ENCODE measurements at regions not wholly inside any gene's neighbourhood (a gene's known extent, or its start where the extent isn't known, plus 50 kb on each side); places are given as distances from the start of the nearest gene placed in this dataset.
"Not testable (repeated sequence)": the region's sequence is repeated elsewhere in the genome, so short reads cannot be mapped to it uniquely, and the experiment has no call there.

DNA sequence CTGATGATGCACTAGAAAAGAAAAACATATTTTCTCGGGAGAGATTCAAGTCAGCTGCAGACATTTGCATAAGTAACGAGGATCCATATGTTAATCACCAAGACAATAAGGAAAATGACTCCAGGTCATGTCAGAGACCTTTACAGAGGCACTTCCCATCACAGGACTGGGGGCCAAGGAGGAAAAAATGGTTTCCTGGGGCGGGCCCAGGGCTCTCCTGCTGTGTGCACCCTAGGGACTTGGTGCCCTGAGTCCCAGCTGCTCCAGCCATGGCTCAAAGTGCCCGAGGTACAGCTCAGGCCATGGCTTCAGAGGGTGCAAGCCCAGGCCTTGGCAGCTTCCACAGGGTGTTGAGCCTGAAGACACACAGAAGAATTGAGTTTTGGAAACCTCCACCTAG lies 415.4 kb upstream of the FRG1 start:
- Histone ChIP-seq H3K36me3 (no peaks in the 10 kb centered on the region), H3K27me3 (no peaks in the 10 kb centered on the region), H3K27ac (no peak overlapping the region), H3K4me1 (no peaks in the 10 kb centered on the region), H3K9me3 (peaks cover 0 to 34% (median 0%) of the 10 kb centered on the region in 3 donors), H3K4me3 (no peak overlapping the region)
- 61 to 80% methylated on average over 1 to 2 of the region's 4 CpGs for WGBS, 2 donors (ENCODE audit: low coverage in 1 of 2)
- no peak for ATAC-seq
- TF ChIP-seq POLR2A (IDR thresholded peaks at IDR 0.05), result no peak

DNA sequence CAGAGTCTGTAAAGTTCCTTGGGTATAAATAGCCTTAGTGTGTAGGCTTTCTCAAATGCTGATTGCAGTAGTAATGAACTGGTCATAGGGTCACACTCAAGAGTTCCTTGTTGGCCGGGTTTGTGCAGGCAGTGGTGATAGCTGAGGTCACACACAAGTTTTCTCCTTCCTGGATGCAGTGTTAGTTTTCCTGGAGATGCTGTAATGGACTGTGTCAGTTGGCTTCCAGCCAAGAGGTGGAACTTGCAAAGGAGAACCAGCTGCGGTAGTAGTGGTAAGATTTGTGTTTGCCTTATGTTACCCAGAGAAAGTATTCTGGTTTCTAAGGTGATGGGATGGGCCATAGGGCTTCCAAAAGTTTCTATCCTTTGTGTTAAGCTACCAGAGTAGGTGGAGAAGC lies 409.8 kb upstream of the FRG1 start:
- TF ChIP-seq, protein P1, sequence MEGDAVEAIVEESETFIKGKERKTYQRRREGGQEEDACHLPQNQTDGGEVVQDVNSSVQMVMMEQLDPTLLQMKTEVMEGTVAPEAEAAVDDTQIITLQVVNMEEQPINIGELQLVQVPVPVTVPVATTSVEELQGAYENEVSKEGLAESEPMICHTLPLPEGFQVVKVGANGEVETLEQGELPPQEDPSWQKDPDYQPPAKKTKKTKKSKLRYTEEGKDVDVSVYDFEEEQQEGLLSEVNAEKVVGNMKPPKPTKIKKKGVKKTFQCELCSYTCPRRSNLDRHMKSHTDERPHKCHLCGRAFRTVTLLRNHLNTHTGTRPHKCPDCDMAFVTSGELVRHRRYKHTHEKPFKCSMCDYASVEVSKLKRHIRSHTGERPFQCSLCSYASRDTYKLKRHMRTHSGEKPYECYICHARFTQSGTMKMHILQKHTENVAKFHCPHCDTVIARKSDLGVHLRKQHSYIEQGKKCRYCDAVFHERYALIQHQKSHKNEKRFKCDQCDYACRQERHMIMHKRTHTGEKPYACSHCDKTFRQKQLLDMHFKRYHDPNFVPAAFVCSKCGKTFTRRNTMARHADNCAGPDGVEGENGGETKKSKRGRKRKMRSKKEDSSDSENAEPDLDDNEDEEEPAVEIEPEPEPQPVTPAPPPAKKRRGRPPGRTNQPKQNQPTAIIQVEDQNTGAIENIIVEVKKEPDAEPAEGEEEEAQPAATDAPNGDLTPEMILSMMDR (IDR thresholded peaks at IDR 0.05), result no peak
- TF ChIP-seq EP300 (IDR thresholded peaks at IDR 0.05) (no peak), POLR2A (IDR thresholded peaks at IDR 0.05) (no peak), POLR2AphosphoS5 (IDR thresholded peaks at IDR 0.05) (no peak)
- H3K27ac ChIP-seq, result no peak overlapping the region
- WGBS, 2 donors (ENCODE audit: low coverage in 1 of 2), result 40 to 71% methylated on average over 1 of the region's 2 CpGs
- H3K4me3 ChIP-seq, result no peak overlapping the region
- no peaks in the 10 kb centered on the region for H3K4me1 ChIP-seq
- H3K36me3 ChIP-seq, result no peaks in the 10 kb centered on the region
- peaks cover 0 to 56% (median 0%) of the 10 kb centered on the region in 3 donors for H3K9me3 ChIP-seq
- no peaks in the 10 kb centered on the region for H3K27me3 ChIP-seq
- ATAC-seq, result no peak

DNA sequence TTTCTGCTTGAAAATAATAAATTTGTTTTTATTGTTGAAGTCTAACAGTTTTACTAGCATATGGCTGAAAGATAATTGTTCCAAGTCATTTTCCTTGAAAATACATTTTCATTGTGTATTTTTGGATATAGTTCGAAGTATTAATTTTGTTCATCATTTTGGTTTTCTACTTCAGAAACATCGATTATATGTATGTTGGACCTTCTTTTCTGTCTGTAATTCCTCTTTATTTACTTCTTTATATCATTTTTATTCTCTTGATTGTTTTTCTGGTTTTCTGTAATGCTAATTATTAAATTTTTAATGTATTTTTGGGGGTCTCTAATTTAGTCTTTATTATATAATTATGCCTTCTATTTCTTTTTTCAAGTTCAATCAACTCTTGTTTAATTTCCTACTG lies 407.1 kb upstream of the FRG1 start:
- Histone ChIP-seq H3K27ac (no peak overlapping the region), H3K27me3 (peaks cover 4% of the 10 kb centered on the region), H3K9me3 (peaks cover 0 to 45% (median 0%) of the 10 kb centered on the region in 3 donors), H3K36me3 (no peaks in the 10 kb centered on the region), H3K4me1 (no peaks in the 10 kb centered on the region), H3K4me3 (no peak overlapping the region)
- ATAC-seq, result no peak
- TF ChIP-seq POLR2A (IDR thresholded peaks at IDR 0.05) (no peak), EP300 (IDR thresholded peaks at IDR 0.05) (no peak), POLR2AphosphoS5 (IDR thresholded peaks at IDR 0.05) (no peak)
- TF ChIP-seq, protein P1 (IDR thresholded peaks at IDR 0.05), result no peak
- WGBS, 2 donors (ENCODE audit: low coverage in 1 of 2), result 84 to 96% methylated on average over 2 of the region's 2 CpGs

DNA sequence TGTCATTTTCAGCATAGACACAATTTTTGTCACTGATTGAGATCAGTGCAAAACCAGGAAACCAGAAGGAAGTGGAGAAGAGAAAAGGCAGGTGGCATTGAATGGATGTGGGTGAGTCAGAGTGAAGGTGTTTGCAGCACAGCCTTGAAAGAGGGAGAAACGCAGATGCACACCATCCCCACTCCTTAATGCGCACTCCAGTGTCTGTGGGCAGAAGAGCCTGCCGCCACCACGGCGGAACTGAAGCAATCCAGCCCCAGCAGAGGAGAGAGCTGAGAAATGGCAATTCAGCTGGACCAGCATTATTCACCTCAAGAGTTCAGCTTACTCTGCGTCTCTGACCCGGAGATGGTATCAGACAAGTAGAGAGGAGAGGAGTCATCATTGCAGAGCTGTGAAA lies 393.1 kb upstream of the FRG1 start:
- H3K36me3 ChIP-seq, result no peaks in the 10 kb centered on the region
- 20 to 83% methylated on average over 1 to 7 of the region's 7 CpGs for WGBS, 2 donors (ENCODE audit: low coverage in 1 of 2)
- no peaks in the 10 kb centered on the region for H3K9me3 ChIP-seq
- H3K27me3 ChIP-seq, result no peaks in the 10 kb centered on the region
- H3K27ac ChIP-seq, result no peak overlapping the region
- H3K4me3 ChIP-seq, result no peak overlapping the region
- no peak for ATAC-seq
- no peaks in the 10 kb centered on the region for H3K4me1 ChIP-seq
- TF ChIP-seq POLR2A (IDR thresholded peaks at IDR 0.05), result no peak

DNA sequence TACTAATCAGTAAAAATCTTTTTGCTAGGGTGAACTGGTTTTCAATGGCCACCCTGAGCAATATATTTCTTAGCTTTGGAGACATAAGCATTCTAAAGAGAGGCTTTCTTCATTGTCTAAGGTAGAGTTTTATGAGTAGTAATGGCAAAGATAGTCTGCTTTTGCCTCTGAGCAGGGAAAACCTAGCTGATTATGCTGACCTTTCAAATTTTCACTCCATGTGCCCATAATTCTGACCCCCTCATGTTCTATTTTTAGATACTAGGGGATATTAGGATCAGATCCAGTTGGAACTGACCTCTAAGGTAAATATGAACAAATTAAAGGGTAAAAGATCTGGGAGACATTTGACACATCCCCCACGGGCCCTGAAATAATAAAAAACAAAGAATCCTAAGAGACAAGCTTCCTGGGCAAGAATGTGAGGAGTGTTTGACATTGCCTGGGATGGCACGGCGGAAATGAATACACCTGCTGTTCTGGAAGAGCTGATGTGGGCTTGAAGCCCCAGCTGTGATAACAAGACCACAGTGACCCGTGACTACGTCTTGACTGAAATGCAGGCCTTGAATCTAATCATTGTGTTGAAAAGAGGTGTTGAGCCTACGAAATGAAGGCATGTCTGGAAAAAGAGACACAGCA lies 392.1 kb upstream of the FRG1 start:
- H3K27me3 ChIP-seq, result no peaks in the 10 kb centered on the region
- WGBS, 2 donors (ENCODE audit: low coverage in 1 of 2), result 48 to 51% methylated on average over 4 to 6 of the region's 6 CpGs
- TF ChIP-seq, protein P1 (IDR thresholded peaks at IDR 0.05), result no peak
- no peak for TF ChIP-seq POLR2A (IDR thresholded peaks at IDR 0.05)
- no peak for TF ChIP-seq EP300 (IDR thresholded peaks at IDR 0.05)
- TF ChIP-seq POLR2AphosphoS5 (IDR thresholded peaks at IDR 0.05), result no peak
- no peak for ATAC-seq
- H3K4me1 ChIP-seq, result no peaks in the 10 kb centered on the region
- H3K9me3 ChIP-seq, result no peaks in the 10 kb centered on the region
- H3K36me3 ChIP-seq, result no peaks in the 10 kb centered on the region
- H3K27ac ChIP-seq, result no peak overlapping the region
- H3K4me3 ChIP-seq, result no peak overlapping the region

DNA sequence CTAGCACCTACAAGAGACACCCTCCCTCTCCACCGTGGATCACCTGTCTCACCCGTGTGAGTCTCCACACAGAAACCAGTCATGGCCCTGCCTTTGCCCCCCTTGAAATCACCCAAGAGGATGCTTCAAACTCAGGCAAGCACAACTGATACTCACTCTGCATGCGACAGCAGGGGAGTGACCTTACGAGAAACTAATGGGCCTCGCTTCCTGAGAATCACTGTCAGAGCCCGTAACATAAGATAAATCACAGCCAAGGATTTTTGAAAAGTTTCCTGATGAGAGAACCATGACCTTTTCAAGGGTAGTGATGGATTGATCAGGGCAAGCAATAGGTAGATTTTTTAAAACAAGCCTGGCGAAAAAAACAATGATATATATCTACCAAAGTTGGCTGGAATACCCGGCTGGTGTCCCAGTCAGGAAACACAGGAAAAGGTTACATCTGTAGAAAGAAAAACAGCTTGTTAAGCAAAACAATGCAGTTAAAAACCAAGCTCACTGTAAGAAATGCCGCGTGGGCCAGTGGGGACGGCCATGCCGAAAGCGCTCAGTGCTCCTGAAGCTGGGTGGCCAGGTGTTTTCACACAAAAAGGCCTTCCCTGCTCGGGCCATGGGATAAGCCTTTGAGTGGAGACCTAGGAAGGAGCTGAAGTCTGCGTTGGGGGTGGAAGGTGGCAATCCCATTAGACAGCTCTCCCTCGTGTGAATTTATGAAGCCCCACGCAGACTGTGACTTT lies 388.6 kb upstream of the FRG1 start:
- not testable (repeated sequence) for ATAC-seq

DNA sequence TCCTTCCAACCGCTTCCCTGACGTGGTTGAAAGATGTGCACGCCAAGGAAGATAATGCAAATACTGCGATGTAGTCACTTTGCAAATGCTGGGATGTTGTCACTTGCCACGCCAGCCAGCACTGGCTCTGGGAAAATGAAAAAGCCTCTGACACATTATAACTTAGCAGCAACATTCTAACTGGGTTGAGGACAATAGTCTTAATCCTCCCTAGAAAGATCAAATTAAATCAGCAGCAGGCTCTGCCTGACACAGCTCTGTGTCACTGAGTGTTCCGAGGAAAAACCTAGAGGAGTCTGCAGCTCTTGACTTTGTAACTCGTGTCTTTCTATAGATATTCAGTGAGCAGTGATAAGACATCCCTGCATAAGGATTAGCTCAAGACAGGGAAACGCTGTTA lies 380.1 kb upstream of the FRG1 start:
- not testable (repeated sequence) for H3K9me3 ChIP-seq, H3K4me1 ChIP-seq, H3K27ac ChIP-seq, ATAC-seq, H3K27me3 ChIP-seq, H3K36me3 ChIP-seq, H3K4me3 ChIP-seq
- WGBS, 2 donors (ENCODE audit: low coverage in 1 of 2), result 42 to 80% methylated on average over 4 of the region's 8 CpGs

More for the DNA sequence above, 388.6 kb upstream of the FRG1 start:
- H3K27me3 ChIP-seq, H3K4me1 ChIP-seq, H3K9me3 ChIP-seq, H3K36me3 ChIP-seq, H3K27ac ChIP-seq, H3K4me3 ChIP-seq: not testable (repeated sequence)
- WGBS, 2 donors (ENCODE audit: low coverage in 1 of 2), result 47 to 73% methylated on average over 7 to 11 of the region's 17 CpGs

DNA sequence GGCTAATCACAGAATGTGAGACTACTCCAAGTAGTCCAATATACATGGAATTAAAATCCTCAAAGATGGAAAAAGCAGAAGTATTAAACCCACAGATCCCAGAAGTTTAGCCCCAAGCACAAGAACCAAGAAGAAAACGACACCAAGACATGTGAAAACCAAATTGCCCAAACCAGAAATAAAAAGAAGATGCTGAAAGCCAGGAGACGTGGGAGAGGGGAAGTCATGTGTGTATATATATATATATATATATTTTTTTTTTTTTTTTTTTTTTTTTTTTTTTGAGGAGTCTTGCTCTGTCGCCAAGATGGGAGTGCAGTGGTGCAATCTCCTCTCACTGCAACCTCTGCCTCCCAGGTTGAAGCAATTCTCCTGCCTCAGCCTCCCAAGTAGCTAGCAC lies 376.9 kb upstream of the FRG1 start:
- H3K4me3 ChIP-seq, ATAC-seq: not testable (repeated sequence)
- 46 to 82% methylated on average over 2 of the region's 3 CpGs for WGBS, 2 donors (ENCODE audit: low coverage in 1 of 2)

DNA sequence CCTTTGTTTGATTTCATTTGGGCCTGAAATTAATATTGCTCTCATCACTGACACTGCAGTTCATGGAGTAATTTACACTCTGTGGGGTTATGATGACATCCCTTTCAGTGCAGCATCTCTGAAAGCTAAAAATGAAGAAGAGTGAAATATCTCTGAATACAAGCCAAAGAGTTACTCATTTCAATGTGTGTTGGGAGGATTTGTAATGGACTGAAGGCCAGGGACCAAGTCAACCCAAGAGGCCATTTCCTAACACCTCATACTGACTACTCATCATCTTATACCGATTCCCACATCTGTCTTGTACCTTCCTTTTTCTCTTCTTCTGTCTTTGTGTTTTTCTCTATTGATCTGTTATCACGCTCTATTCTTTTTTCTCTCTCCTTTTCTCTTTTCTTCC lies 374.4 kb upstream of the FRG1 start:
- H3K9me3 ChIP-seq, result not testable (repeated sequence)
- 63 to 90% methylated on average over 2 of the region's 2 CpGs for WGBS, 2 donors (ENCODE audit: low coverage in 1 of 2)

More for the DNA sequence above, 376.9 kb upstream of the FRG1 start:
- H3K4me1 ChIP-seq, H3K36me3 ChIP-seq, H3K9me3 ChIP-seq, H3K27ac ChIP-seq, H3K27me3 ChIP-seq: not testable (repeated sequence)

DNA sequence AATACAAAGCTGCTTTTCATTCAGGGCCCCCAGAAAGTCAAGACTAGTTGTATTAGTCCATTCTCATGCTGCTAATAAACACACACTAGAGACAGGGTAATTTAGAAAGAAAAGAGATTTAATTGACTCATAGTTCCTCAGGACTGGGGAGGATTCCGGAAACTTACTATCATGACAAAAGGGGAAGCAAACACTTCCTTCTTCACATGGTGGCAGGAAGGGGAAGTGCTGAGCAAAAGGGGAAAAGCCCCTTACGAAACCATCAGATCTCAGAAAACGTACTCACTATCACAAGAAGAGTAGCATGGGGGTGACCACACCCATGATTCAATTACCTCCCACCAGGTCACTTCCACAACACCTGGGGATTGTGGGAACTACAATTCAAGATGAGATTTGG lies 373.8 kb upstream of the FRG1 start:
- H3K9me3 ChIP-seq, H3K27ac ChIP-seq, H3K36me3 ChIP-seq, H3K4me1 ChIP-seq, H3K27me3 ChIP-seq, ATAC-seq, H3K4me3 ChIP-seq: not testable (repeated sequence)
- 57 to 75% methylated on average over 2 to 3 of the region's 3 CpGs for WGBS, 2 donors (ENCODE audit: low coverage in 1 of 2)

More for the DNA sequence above, 374.4 kb upstream of the FRG1 start:
- not testable (repeated sequence) for H3K27me3 ChIP-seq, ATAC-seq, H3K4me1 ChIP-seq, H3K27ac ChIP-seq, H3K4me3 ChIP-seq, H3K36me3 ChIP-seq

Measured in gastroesophageal sphincter (tissue), 4 donors.